ENCODE measurements at regions not wholly inside any gene's neighbourhood (a gene's known extent, or its start where the extent isn't known, plus 50 kb on each side); places are given as distances from the start of the nearest gene placed in this dataset.

GRCh38 chr4:4781936-4782707 is 77.3 kb upstream of the MSX1 start:
- FAIRE-seq (no peak), DNase-seq (ENCODE audit: low read depth, low spot score) (no peak)
- Histone ChIP-seq H3K27me3 (ENCODE audit: control insufficient read depth in 2 of 2, insufficient read depth in 2 of 2, low read length in 2 of 2) (no peaks in the 10 kb centered on the region), H3K9me3 (replicated peaks; ENCODE audit: control insufficient read depth, insufficient read depth, low read length) (no peaks in the 10 kb centered on the region), H3K79me2 (ENCODE audit: control insufficient read depth, insufficient read depth, low read length) (no peaks in the 10 kb centered on the region), H2AFZ (ENCODE audit: low read depth, low read length) (no peak overlapping the region), H4K20me1 (replicated peaks; ENCODE audit: control insufficient read depth, extremely low read depth, insufficient read depth, low read length) (no peaks in the 10 kb centered on the region), H3K36me3 (ENCODE audit: control insufficient read depth in 2 of 2, extremely low read depth in 1 of 2, insufficient read depth in 2 of 2, low read length in 2 of 2) (no peaks in the 10 kb centered on the region), H3K27ac (ENCODE audit: insufficient read depth, low read depth, low read length) (no peak overlapping the region), H3K4me2 (ENCODE audit: insufficient read depth, low read length) (no peak overlapping the region), H3K9me1 (replicated peaks; ENCODE audit: control insufficient read depth, extremely low read depth, insufficient read depth, low read length) (no peaks in the 10 kb centered on the region), H3K4me3 (replicated peaks in 1 of 3; ENCODE audit: insufficient read depth in 1 of 3, low read depth in 1 of 3, low read length in 3 of 3) (no peak overlapping the region), H3K9ac (replicated peaks; ENCODE audit: extremely low read depth, insufficient read depth, low read length) (no peak overlapping the region), H3K4me1 (ENCODE audit: control insufficient read depth, extremely low read depth, insufficient read depth, low read length) (no peaks in the 10 kb centered on the region)
- POLR2A ChIA-PET: no interaction called here
- dilution Hi-C loops (cut with MboI; ENCODE audit: extremely low pct_ligation_motif_present, low sequenced_read_pairs): no loop called here
- TF ChIP-seq JUN (IDR thresholded peaks at IDR 0.05; ENCODE audit: borderline replicate concordance, insufficient read depth, insufficient read length, low read depth): no peak
- TF ChIP-seq, protein P1, sequence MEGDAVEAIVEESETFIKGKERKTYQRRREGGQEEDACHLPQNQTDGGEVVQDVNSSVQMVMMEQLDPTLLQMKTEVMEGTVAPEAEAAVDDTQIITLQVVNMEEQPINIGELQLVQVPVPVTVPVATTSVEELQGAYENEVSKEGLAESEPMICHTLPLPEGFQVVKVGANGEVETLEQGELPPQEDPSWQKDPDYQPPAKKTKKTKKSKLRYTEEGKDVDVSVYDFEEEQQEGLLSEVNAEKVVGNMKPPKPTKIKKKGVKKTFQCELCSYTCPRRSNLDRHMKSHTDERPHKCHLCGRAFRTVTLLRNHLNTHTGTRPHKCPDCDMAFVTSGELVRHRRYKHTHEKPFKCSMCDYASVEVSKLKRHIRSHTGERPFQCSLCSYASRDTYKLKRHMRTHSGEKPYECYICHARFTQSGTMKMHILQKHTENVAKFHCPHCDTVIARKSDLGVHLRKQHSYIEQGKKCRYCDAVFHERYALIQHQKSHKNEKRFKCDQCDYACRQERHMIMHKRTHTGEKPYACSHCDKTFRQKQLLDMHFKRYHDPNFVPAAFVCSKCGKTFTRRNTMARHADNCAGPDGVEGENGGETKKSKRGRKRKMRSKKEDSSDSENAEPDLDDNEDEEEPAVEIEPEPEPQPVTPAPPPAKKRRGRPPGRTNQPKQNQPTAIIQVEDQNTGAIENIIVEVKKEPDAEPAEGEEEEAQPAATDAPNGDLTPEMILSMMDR (IDR thresholded peaks at IDR 0.05; ENCODE audit: extremely low read depth in 1 of 2, insufficient read depth in 1 of 2, low read depth in 1 of 2, low read length in 2 of 2): no peak
- TF ChIP-seq FOS (IDR thresholded peaks at IDR 0.05; ENCODE audit: borderline replicate concordance, insufficient read depth, low read length): no peak
- TF ChIP-seq POLR2AphosphoS5 (IDR thresholded peaks at IDR 0.05; ENCODE audit: insufficient read depth, low read depth, low read length): no peak
- no peak for TF ChIP-seq POLR2A (IDR thresholded peaks at IDR 0.05; ENCODE audit: low read depth, low read length)
- no peak for TF ChIP-seq EZH2 (IDR thresholded peaks at IDR 0.05; ENCODE audit: borderline replicate concordance, low read depth, low read length, severe bottlenecking)
- no peak for TF ChIP-seq MYC (IDR thresholded peaks at IDR 0.05; ENCODE audit: low read depth, low read length)
- no peak for TF ChIP-seq GATA2 (IDR thresholded peaks at IDR 0.05; ENCODE audit: insufficient read depth, insufficient read length, low read depth, low read length)
- TF ChIP-seq MAX (IDR thresholded peaks at IDR 0.05; ENCODE audit: insufficient read depth, insufficient read length): no peak
- CTCF ChIA-PET: interaction anchor here (1.7 kb wide), 1 partner anchor 263 kb away, joined by 5 read pairs; no protein-coding TSS in a partner anchor
- intact Hi-C loops (cut with micrococcal nuclease): no loop called here
- BruUV-seq (replicated peaks): no TSS peak

Data from endothelial cell of umbilical vein (primary cell).